ENCODE measurements at regions not wholly inside any gene's neighbourhood (a gene's known extent, or its start where the extent isn't known, plus 50 kb on each side); places are given as distances from the start of the nearest gene placed in this dataset.

DNA sequence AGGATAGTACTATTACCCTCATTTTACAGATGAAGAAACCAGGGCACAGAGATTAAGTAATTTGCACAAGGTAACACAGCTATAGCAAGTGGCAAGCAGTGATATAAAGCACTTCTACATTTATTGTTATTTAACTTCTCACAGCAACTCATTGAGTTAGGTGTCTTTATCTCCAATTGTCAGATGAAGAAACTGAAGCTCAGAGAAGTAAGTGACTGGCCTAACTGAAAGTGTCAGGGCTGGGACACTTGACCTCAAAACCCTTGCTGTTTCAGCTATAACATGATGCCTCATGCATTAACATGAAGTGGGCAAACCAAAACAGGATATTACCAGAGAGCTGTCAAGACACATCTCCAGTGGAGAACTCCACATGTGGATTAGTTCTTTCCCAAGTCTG lies 65.8 kb upstream of the LEKR1 start:
- DNase-seq = no peak

GRCh38 chr3:156761007-156761406 lies 65.1 kb upstream of the LEKR1 start:
- no peak for DNase-seq

GRCh38 chr3:156761713-156762451 lies 64.3 kb upstream of the LEKR1 start:
- DNase-seq = no peak

DNA sequence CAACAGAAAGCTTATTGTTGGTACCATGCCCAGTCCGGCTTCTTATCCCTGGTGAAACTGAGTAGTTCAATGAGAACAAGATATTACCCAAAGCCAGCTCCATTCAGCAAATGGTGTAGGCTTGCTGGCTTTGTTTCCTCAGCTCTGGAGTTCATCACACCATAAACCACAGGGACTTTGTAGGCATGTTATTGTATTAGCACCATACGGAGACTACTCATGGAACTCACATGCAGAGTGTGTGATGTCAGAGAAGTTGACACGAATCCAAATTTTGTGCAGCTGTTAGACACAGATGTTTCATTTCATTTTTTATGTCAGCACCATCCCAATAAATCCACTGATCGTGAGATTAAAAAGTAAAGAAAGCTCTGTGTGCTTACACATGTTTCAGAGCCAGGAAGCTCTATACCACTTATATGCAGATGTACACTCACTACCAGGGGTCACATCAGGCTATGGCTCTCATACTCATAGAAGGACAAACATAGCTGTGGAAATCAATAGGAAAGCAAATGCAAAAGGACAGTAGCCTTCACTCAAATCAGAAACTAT lies 63.4 kb upstream of the LEKR1 start:
- no peak for DNase-seq

GRCh38 chr3:156763386-156763785 lies 62.8 kb upstream of the LEKR1 start:
- DNase-seq = no peak

- DNase-seq = no peak
These were observed 62.0 kb upstream of the LEKR1 start for GRCh38 chr3:156763931-156764720.

- no peak for DNase-seq
These were observed 61.4 kb upstream of the LEKR1 start for GRCh38 chr3:156764751-156765150.

DNA sequence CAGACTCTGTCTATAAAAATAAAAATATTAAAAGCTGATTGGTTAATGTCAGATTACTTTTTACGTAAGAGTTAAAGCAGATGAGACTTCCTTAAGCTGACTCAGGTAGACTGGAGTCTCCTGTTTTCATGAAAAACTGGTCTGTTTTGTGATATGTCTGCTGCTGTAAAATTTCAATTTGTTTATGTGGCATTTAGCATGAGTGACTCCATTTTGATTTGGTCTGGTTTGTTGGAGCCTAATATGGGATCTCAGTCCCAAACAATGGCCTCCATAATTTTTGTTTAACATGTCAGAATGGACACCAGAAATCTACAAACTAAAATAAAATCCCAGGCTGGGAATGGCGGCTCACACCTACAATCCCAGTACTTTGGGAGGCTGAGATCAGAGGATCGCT lies 57.8 kb upstream of the LEKR1 start:
- DNase-seq = no peak

DNA sequence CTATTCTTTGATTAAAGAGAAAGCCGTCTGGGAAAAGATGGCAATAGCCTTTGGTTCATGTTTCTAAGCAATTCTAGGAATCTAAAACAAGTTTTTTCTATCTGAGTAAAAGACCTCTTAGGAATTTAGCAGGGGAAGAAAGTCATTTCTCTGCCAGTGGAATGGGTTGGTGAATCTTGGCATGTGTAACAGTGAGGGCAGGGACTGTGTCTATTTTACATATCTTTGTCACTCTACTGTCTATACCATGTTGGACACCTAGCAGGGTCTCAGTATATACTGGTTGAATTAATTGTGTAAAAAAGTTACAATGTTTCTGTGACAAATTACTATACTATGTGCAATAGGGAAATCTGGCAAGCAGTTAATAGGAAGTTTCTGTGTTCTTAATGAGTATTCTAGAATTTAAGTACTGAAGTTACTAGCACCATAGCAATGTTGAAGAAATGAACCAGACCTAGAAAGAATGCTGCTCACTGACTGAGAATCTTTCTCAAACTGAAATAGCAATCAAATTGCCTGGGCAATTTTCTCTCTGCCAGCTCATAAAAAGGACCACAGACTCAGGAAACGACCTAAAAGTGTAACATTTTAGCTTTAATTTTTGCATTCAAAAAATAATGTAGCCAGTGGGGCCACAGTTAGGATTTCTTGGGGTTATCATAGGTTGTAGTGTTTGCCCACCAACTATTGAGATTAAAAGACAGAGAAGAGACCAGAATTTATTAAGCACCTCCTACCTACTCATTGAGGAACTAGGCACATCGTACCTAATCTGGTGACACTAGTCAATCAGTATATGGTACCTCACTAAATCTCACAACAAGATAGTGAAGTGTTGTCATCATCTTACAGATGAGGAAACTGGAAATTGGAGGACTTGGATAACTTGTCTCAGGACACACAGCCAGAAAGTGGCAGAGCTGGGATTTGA lies 56.2 kb upstream of the LEKR1 start:
- no peak for DNase-seq

DNA sequence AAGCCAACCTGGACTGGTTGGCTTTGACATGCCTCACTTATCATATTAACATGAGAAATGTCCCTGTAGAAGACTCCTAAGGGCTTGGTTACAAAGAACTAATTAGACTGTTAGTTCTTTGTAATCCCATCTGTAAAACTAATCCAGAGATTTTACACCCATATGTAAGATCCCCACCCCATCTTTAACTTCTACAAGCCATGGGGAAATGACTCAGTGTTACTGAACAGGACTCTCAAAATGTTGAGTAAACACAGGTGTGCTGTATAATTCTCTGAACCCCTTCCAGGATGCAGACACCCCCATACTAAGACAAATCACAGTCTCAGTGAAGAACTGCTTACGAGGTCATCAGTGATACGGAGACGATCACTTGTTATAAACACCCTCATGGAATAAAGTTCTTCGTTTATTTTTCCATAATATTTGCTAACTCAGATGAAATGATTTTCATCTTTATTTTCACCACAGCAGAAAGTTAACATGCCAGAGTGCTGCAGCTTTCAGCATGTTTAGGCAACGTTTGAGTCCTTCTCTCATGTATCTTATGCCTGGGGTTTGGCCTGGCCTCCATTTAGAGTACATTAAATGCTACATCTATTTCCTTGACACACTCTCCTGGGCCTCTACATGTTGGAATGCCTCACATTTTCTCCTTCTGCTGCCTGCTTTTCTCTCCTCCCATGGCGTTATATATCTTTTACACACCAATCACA lies 55.3 kb upstream of the LEKR1 start:
- DNase-seq = no peak

GRCh38 chr3:156772588-156773206 lies 53.5 kb upstream of the LEKR1 start:
- DNase-seq = no peak

GRCh38 chr3:156776031-156776430 lies 50.1 kb upstream of the LEKR1 start:
- DNase-seq = peak; percentile 23
